HUES6 (cell line): ENCODE measurements at regions not wholly inside any gene's neighbourhood (a gene's known extent, or its start where the extent isn't known, plus 50 kb on each side); places are given as distances from the start of the nearest gene placed in this dataset.

ENCODE experiments used
- H3K27ac ChIP-seq: 2 replicates; pipeline ENCODE4 v1.7.0; 2013; ENCODE audit warnings: low read depth, mild to moderate bottlenecking, low read length, inconsistent platforms
- H3K27me3 ChIP-seq: 2 replicates; pipeline ENCODE4 v1.6.1; 2013; ENCODE audit warnings: low read length; ENCODE audit not compliant: control insufficient read depth, insufficient read depth
- H3K36me3 ChIP-seq: 2 replicates; pipeline ENCODE4 v1.6.1; 2013; ENCODE audit warnings: low read length; ENCODE audit not compliant: control insufficient read depth, insufficient read depth
- H3K4me1 ChIP-seq: 2 replicates; pipeline ENCODE4 v1.6.1; 2013; ENCODE audit warnings: low read length; ENCODE audit not compliant: control insufficient read depth, insufficient read depth
- H3K4me3 ChIP-seq: 2 replicates; pipeline ENCODE4 v1.5.1; 2013; ENCODE audit warnings: low read depth, low read length
- H3K9ac ChIP-seq: one replicate; pipeline ENCODE4 v1.6.1; 2013; ENCODE audit warnings: mild to moderate bottlenecking, low read length
- H3K9me3 ChIP-seq: 2 replicates; pipeline ENCODE4 v1.6.1; 2013; ENCODE audit warnings: low read depth, low read length; ENCODE audit not compliant: control insufficient read depth, insufficient read depth

- Histone ChIP-seq H3K4me1 (peaks cover 5% of the 10 kb centered on the region; the same call in 1 of the 2 replicates), H3K27ac (no peak overlapping the region), H3K9ac (no peak overlapping the region), H3K9me3 (no peaks in the 10 kb centered on the region), H3K36me3 (no peaks in the 10 kb centered on the region), H3K4me3 (no peak overlapping the region), H3K27me3 (no peaks in the 10 kb centered on the region)
Observed at GRCh38 chr1:99469550-99469971, 176.4 kb upstream of the PALMD start.

GRCh38 chr1:99472893-99473292 lies 173.0 kb upstream of the PALMD start:
- Histone ChIP-seq H3K27me3 (no peaks in the 10 kb centered on the region), H3K36me3 (no peaks in the 10 kb centered on the region), H3K4me1 (no peaks in the 10 kb centered on the region), H3K9me3 (no peaks in the 10 kb centered on the region), H3K27ac (no peak overlapping the region), H3K9ac (no peak overlapping the region), H3K4me3 (no peak overlapping the region)

- no peaks in the 10 kb centered on the region for H3K27me3 ChIP-seq
- H3K9ac ChIP-seq: no peak overlapping the region
- no peaks in the 10 kb centered on the region for H3K9me3 ChIP-seq
- no peaks in the 10 kb centered on the region for H3K36me3 ChIP-seq
- no peak overlapping the region for H3K4me3 ChIP-seq
- no peaks in the 10 kb centered on the region for H3K4me1 ChIP-seq
- no peak overlapping the region for H3K27ac ChIP-seq
Observed at GRCh38 chr1:99474350-99474893, 171.5 kb upstream of the PALMD start.

- no peak overlapping the region for H3K9ac ChIP-seq
- H3K27ac ChIP-seq: no peak overlapping the region
- no peaks in the 10 kb centered on the region for H3K27me3 ChIP-seq
- H3K4me3 ChIP-seq: no peak overlapping the region
- H3K4me1 ChIP-seq: no peaks in the 10 kb centered on the region
- no peaks in the 10 kb centered on the region for H3K9me3 ChIP-seq
- H3K36me3 ChIP-seq: no peaks in the 10 kb centered on the region
Observed at GRCh38 chr1:99476058-99476457, 169.9 kb upstream of the PALMD start.

- 0 out of 2 replicates have a peak, but pooled peaks cover 5% of the 10 kb centered on the region for H3K9me3 ChIP-seq
- H3K27me3 ChIP-seq: no peaks in the 10 kb centered on the region
- no peaks in the 10 kb centered on the region for H3K36me3 ChIP-seq
- no peak overlapping the region for H3K27ac ChIP-seq
- H3K4me3 ChIP-seq: no peak overlapping the region
- H3K9ac ChIP-seq: no peak overlapping the region
- no peaks in the 10 kb centered on the region for H3K4me1 ChIP-seq
Observed at GRCh38 chr1:99481391-99481996, 164.4 kb upstream of the PALMD start.

GRCh38 chr1:99482286-99482685 lies 163.6 kb upstream of the PALMD start:
- no peak overlapping the region for H3K27ac ChIP-seq
- no peaks in the 10 kb centered on the region for H3K4me1 ChIP-seq

GRCh38 chr1:99482750-99483149 lies 163.2 kb upstream of the PALMD start:
- no peak overlapping the region for H3K4me3 ChIP-seq
- 0 out of 2 replicates have a peak, but pooled peaks cover 5% of the 10 kb centered on the region for H3K9me3 ChIP-seq
- H3K27me3 ChIP-seq: no peaks in the 10 kb centered on the region
- no peak overlapping the region for H3K27ac ChIP-seq
- H3K9ac ChIP-seq: no peak overlapping the region
- H3K4me1 ChIP-seq: no peaks in the 10 kb centered on the region
- no peaks in the 10 kb centered on the region for H3K36me3 ChIP-seq

More at GRCh38 chr1:99482286-99482685, 163.6 kb upstream of the PALMD start:
- Histone ChIP-seq H3K36me3 (no peaks in the 10 kb centered on the region), H3K9ac (no peak overlapping the region), H3K9me3 (0 out of 2 replicates have a peak, but pooled peaks cover 5% of the 10 kb centered on the region), H3K4me3 (no peak overlapping the region), H3K27me3 (no peaks in the 10 kb centered on the region)

GRCh38 chr1:99490031-99490430 lies 155.9 kb upstream of the PALMD start:
- Histone ChIP-seq H3K36me3 (no peaks in the 10 kb centered on the region), H3K27me3 (no peaks in the 10 kb centered on the region), H3K4me1 (no peaks in the 10 kb centered on the region)

GRCh38 chr1:99496067-99496466 lies 149.8 kb upstream of the PALMD start:
- Histone ChIP-seq H3K27me3 (no peaks in the 10 kb centered on the region), H3K9ac (no peak overlapping the region), H3K36me3 (no peaks in the 10 kb centered on the region), H3K9me3 (no peaks in the 10 kb centered on the region), H3K27ac (no peak overlapping the region), H3K4me3 (no peak overlapping the region), H3K4me1 (no peaks in the 10 kb centered on the region)

More at GRCh38 chr1:99490031-99490430, 155.9 kb upstream of the PALMD start:
- Histone ChIP-seq H3K9me3 (no peaks in the 10 kb centered on the region), H3K9ac (no peak overlapping the region), H3K4me3 (no peak overlapping the region), H3K27ac (no peak overlapping the region)

GRCh38 chr1:99497690-99498089 lies 148.2 kb upstream of the PALMD start:
- no peak overlapping the region for H3K4me3 ChIP-seq

GRCh38 chr1:99500541-99500940 lies 145.4 kb upstream of the PALMD start:
- Histone ChIP-seq H3K36me3 (no peaks in the 10 kb centered on the region), H3K4me1 (no peaks in the 10 kb centered on the region), H3K27me3 (no peaks in the 10 kb centered on the region), H3K9me3 (no peaks in the 10 kb centered on the region), H3K4me3 (no peak overlapping the region), H3K9ac (no peak overlapping the region), H3K27ac (no peak overlapping the region)

More at GRCh38 chr1:99497690-99498089, 148.2 kb upstream of the PALMD start:
- Histone ChIP-seq H3K9me3 (no peaks in the 10 kb centered on the region), H3K27me3 (no peaks in the 10 kb centered on the region), H3K9ac (no peak overlapping the region), H3K4me1 (no peaks in the 10 kb centered on the region), H3K27ac (no peak overlapping the region), H3K36me3 (no peaks in the 10 kb centered on the region)
